NB4 (cell line): ENCODE measurements at regions not wholly inside any gene's neighbourhood (a gene's known extent, or its start where the extent isn't known, plus 50 kb on each side); places are given as distances from the start of the nearest gene placed in this dataset.

Experiments
- DNase-seq: peaks from one replicate; pipeline ENCODE4 v3.0.0; 2010; ENCODE audit warnings: low read depth
- H3K4me3 ChIP-seq: one replicate; pipeline ENCODE4 v1.5.1; 2011; ENCODE audit warnings: mild to moderate bottlenecking, low read depth, low read length, moderate library complexity
- CTCF ChIP-seq: IDR thresholded peaks from one replicate; pipeline ENCODE4 v1.5.1; 2012; ENCODE audit warnings: low read depth, low read length
- MAX ChIP-seq: IDR thresholded peaks from 2 replicates; pipeline ENCODE4 v1.6.1; 2011; ENCODE audit warnings: low read depth, low read length
- MYC ChIP-seq: IDR thresholded peaks from 2 replicates; pipeline ENCODE4 v1.6.1; 2011; ENCODE audit warnings: low read depth, low read length
- POLR2A ChIP-seq: IDR thresholded peaks from 2 replicates; pipeline ENCODE4 v1.6.1; 2011; ENCODE audit warnings: mild to moderate bottlenecking; ENCODE audit not compliant: insufficient read length; ENCODE audit errors: extremely low read depth

- H3K4me3 ChIP-seq, result no peak overlapping the region
- TF ChIP-seq MAX (no peak), POLR2A (no peak), CTCF (no peak), MYC (no peak)
- DNase-seq, result no peak
These were observed 540.4 kb upstream of the ARRDC4 start for GRCh38 chr15:97420130-97420529.

GRCh38 chr15:97425596-97425995, 534.9 kb upstream of the ARRDC4 start:
- TF ChIP-seq MAX, result no peak
- no peak overlapping the region for H3K4me3 ChIP-seq
- DNase-seq, result no peak

GRCh38 chr15:97443101-97443500, 517.4 kb upstream of the ARRDC4 start:
- no peak for DNase-seq
- no peak overlapping the region for H3K4me3 ChIP-seq
- TF ChIP-seq POLR2A, result no peak
- TF ChIP-seq CTCF, result no peak
- TF ChIP-seq MYC, result no peak
- TF ChIP-seq MAX, result no peak

GRCh38 chr15:97446138-97446537, 514.4 kb upstream of the ARRDC4 start:
- no peak for DNase-seq
- no peak overlapping the region for H3K4me3 ChIP-seq
- TF ChIP-seq MAX (no peak), CTCF (no peak), MYC (no peak), POLR2A (no peak)

GRCh38 chr15:97456521-97457202, 503.8 kb upstream of the ARRDC4 start:
- DNase-seq, result no peak
- TF ChIP-seq CTCF (no peak), MYC (no peak), POLR2A (no peak), MAX (no peak)
- no peak overlapping the region for H3K4me3 ChIP-seq

- no peak for TF ChIP-seq CTCF
- no peak for TF ChIP-seq POLR2A
- TF ChIP-seq MYC, result no peak
- TF ChIP-seq MAX, result no peak
- DNase-seq, result no peak
- H3K4me3 ChIP-seq, result no peak overlapping the region
These were observed 503.2 kb upstream of the ARRDC4 start for GRCh38 chr15:97457203-97457847.
